Mesothelial cell of epicardium (in vitro differentiated cells): ENCODE measurements at regions not wholly inside any gene's neighbourhood (a gene's known extent, or its start where the extent isn't known, plus 50 kb on each side); places are given as distances from the start of the nearest gene placed in this dataset.

Experiments used
- DNase-seq, 2 experiments: peaks; one replicate each; pipeline ENCODE4 v3.0.0; 2021; ENCODE audit warnings: low spot score in 2 of 2; ENCODE audit not compliant: unreplicated experiment in 2 of 2
- H3K27ac Mint-ChIP-seq: 2 replicates; pipeline ENCODE4 v1.8.0; 2021; ENCODE audit warnings: mixed read lengths
- H3K27me3 Mint-ChIP-seq: 2 replicates; pipeline ENCODE4 v1.8.0; 2021; ENCODE audit warnings: low read depth, mixed read lengths
- H3K36me3 Mint-ChIP-seq: 2 replicates; pipeline ENCODE4 v1.8.0; 2021; ENCODE audit warnings: mixed read lengths
- H3K4me1 Mint-ChIP-seq: 2 replicates; pipeline ENCODE4 v1.8.0; 2021; ENCODE audit warnings: mixed read lengths
- H3K4me3 Mint-ChIP-seq: 2 replicates; pipeline ENCODE4 v1.8.0; 2021; ENCODE audit warnings: mild to moderate bottlenecking, moderate library complexity, mixed read lengths
- H3K9me3 Mint-ChIP-seq: 2 replicates; pipeline ENCODE4 v1.8.0; 2021; ENCODE audit warnings: mixed read lengths
- CTCF ChIP-seq: fragments of 200-600 bp; sonication (generic); IDR thresholded peaks from one replicate; pipeline ENCODE4 v1.5.0; 2021; ENCODE audit warnings: antibody characterized with exemption; ENCODE audit not compliant: unreplicated experiment

- no peak for DNase-seq
- no peak for TF ChIP-seq CTCF
- Mint-ChIP-seq H3K9me3 (peaks cover 7% of the 10 kb centered on the region), H3K36me3 (no peaks in the 10 kb centered on the region), H3K27me3 (no peaks in the 10 kb centered on the region), H3K4me3 (no peak overlapping the region), H3K4me1 (peaks cover 2% of the 10 kb centered on the region), H3K27ac (no peak overlapping the region)
These were observed 70.6 kb upstream of the EYA4 start for GRCh38 chr6:133170602-133171001.

- TF ChIP-seq CTCF, result no peak
- Mint-ChIP-seq H3K4me3 (no peak overlapping the region), H3K27ac (no peak overlapping the region), H3K9me3 (peaks cover 7% of the 10 kb centered on the region), H3K27me3 (no peaks in the 10 kb centered on the region), H3K36me3 (no peaks in the 10 kb centered on the region), H3K4me1 (peaks cover 2% of the 10 kb centered on the region)
- no peak for DNase-seq
These were observed 69.1 kb upstream of the EYA4 start for GRCh38 chr6:133171989-133172604.

GRCh38 chr6:133173276-133173675 is 67.9 kb upstream of the EYA4 start:
- no peak for DNase-seq
- no peaks in the 10 kb centered on the region for H3K27me3 Mint-ChIP-seq
- H3K4me1 Mint-ChIP-seq, result peaks cover 2% of the 10 kb centered on the region
- no peak overlapping the region for H3K4me3 Mint-ChIP-seq
- H3K9me3 Mint-ChIP-seq, result peaks cover 11% of the 10 kb centered on the region
- H3K27ac Mint-ChIP-seq, result no peak overlapping the region
- H3K36me3 Mint-ChIP-seq, result no peaks in the 10 kb centered on the region
- TF ChIP-seq CTCF, result no peak

- Mint-ChIP-seq H3K4me1 (peaks cover 2% of the 10 kb centered on the region), H3K27ac (no peak overlapping the region), H3K9me3 (peaks cover 16% of the 10 kb centered on the region), H3K4me3 (no peak overlapping the region), H3K36me3 (peaks cover 7% of the 10 kb centered on the region), H3K27me3 (no peaks in the 10 kb centered on the region)
- DNase-seq, result no peak
- no peak for TF ChIP-seq CTCF
These were observed 61.7 kb upstream of the EYA4 start for GRCh38 chr6:133179481-133179880.

- Mint-ChIP-seq H3K4me1 (peaks cover 32% of the 10 kb centered on the region), H3K4me3 (no peak overlapping the region), H3K9me3 (peaks cover 8% of the 10 kb centered on the region), H3K36me3 (peaks cover 5% of the 10 kb centered on the region), H3K27me3 (no peaks in the 10 kb centered on the region), H3K27ac (no peak overlapping the region)
- TF ChIP-seq CTCF, result no peak
- DNase-seq, result no peak
These were observed 57.5 kb upstream of the EYA4 start for GRCh38 chr6:133183691-133184090.
